Epidermal melanocyte (primary cell): ENCODE measurements at regions not wholly inside any gene's neighbourhood (a gene's known extent, or its start where the extent isn't known, plus 50 kb on each side); places are given as distances from the start of the nearest gene placed in this dataset.

Experiments
- DNase-seq: peaks from one replicate; pipeline ENCODE4 v3.0.0; 2011; ENCODE audit warnings: low spot score; ENCODE audit not compliant: insufficient read length

- no peak for DNase-seq
Measured at GRCh38 chr18:39648616-39649015, 2083.0 kb upstream of the CELF4 start.

DNA sequence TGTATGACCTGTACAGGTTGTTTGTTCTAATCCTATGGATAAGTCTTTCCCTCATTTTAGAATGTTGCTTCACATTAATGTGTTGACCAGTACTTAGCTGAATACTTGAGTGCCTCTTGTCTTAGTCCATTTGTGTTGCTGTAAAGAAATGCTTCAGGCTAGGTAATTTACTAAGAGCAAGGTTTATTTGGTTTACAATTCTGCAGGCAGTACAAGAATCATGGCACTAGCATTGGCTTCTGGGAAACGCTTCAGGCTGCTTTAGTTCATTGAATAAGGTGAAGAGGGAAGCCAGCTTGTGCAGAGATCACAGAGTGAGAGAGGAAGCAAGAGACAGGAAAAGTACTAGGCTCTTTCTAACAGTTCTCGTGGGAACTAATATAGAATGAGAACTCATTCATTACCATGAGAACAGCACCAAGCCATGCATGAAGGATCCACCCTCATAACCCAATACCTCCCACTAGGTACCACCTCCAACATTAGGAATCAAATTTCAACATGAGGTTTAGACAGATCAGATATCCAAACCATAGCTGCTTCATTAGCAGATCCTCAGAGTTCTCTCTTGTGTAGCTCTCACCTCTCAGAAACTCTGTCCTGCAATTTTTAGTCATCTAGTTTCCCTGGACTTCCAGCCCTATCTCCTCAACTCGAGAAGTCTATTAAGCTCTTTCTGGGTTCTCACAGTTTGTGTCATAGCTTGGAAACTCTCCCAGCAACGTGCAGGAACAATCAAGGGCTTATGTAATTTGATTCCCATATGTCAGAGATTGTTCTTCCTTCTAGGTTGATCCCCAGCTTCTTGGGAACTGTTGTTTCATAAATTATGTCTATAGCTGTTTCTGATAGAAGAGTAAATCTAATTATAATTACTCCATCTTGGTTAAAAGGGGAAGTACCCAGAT is 2082.3 kb upstream of the CELF4 start:
- no peak for DNase-seq

DNA sequence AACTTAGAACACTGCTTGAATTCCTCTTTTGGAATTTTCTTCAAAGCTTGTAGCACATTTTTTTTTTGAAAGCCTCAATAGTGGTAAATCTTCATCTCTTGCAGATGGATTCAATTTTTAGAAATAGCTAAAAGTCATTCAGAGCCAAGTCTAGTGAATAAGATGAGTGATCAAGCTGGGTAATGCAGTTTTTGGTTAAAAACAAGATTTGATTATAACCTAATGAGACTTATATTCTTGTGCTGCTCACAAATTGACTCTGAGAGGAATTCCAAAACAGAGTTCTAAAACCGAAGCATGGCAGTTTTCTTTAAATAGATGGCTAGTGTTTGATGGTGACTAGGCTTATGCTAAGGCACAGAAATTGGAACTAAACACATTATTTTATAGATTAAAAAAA is 2072.6 kb upstream of the CELF4 start:
- no peak for DNase-seq

- DNase-seq, result no peak
Measured at GRCh38 chr18:39636931-39637330, 2071.3 kb upstream of the CELF4 start.

GRCh38 chr18:39635966-39636365 is 2070.4 kb upstream of the CELF4 start:
- no peak for DNase-seq

GRCh38 chr18:39635192-39635591 is 2069.6 kb upstream of the CELF4 start:
- DNase-seq, result no peak

DNA sequence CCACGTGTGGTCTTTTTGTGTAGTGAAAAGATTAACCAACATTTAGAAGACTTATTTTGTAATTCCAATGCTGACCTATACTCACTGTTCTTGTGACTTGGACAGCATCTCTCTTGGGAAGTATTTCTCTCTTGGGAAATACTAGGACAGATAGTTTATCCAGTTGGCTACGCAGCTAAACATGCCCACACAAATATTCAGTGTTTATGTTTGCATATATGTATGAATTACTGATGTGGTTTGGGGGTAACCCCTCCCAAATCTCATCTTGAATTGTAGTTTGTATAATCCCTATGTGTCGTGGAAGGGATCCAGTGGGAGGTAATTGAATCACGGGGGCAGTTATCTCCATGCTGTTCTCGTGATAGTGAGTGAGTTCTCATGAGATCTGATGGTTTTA is 2062.3 kb upstream of the CELF4 start:
- DNase-seq, result no peak

- no peak for DNase-seq
Measured at GRCh38 chr18:39624961-39625360, 2059.4 kb upstream of the CELF4 start.

- DNase-seq, result no peak
Measured at GRCh38 chr18:39622431-39622830, 2056.8 kb upstream of the CELF4 start.

GRCh38 chr18:39620551-39621168 is 2055.1 kb upstream of the CELF4 start:
- no peak for DNase-seq

DNA sequence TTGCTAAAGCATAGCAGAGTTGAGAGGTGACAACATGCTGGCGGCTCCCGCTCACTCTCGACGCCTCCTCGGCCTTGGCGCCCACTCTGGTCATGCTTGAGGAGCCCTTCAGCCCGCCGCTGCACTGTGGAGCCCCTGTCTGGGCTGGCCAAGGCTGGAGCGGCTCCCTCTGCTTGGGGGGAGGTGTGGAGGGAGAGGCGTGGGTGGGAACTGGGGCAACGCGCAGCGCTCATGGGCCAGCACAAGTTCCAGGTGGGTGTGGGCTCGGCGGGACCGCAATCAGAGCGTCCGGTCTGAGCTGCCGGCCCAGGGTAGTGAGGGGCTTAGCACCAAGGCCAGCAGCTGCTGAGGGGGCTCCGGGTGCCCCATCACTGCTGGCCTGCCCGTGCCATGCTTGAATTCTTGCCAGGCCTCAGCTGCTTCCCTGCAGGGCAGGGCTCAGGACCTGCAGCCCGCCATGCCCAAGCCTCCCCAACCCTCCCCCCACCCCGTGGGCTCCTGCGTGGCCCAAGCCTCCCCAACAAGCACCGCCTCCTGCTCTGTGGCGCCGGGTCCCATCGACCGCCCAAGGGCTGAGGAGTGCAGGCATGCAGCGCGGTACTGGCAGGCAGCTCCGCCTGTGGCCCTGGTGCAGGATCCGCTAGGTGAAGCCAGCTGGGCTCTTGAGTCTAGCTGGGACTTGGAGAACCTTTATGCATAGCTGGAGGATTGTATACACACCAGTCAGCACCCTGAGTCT is 2052.8 kb upstream of the CELF4 start:
- no peak for DNase-seq

DNA sequence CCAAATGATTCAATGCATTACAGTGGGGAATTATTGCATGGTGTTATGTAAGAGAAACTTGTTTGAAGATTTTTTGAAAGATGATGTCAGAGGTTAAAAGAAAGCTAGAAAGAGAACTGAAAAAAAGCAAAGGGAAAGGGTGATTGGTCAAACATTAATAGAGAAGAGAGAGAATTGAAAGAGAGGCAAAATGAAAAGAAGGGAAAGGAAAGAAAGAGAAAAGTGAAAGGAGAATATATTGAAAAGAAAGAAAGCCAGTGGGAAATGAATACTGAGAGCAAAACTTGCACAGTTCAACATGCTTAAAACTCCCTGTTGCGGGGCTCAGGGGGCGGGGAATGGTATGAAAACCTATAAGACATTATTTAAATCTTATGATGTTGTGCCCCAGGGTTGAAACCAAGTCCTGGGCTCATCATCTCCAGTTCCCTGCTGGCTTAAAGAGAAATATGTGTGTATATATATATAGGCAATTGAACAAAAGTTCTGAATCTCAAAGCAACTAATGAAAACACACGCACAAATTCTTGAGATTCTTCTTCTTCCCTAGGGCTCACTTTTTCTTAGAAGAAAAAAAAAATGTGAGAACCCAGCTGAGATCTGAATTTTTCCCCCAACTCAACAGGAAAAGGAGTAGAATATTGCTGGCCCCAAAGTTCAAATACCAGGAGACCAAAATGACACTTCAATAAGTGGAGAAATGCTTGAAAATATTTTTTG is 2045.9 kb upstream of the CELF4 start:
- DNase-seq, result no peak

DNA sequence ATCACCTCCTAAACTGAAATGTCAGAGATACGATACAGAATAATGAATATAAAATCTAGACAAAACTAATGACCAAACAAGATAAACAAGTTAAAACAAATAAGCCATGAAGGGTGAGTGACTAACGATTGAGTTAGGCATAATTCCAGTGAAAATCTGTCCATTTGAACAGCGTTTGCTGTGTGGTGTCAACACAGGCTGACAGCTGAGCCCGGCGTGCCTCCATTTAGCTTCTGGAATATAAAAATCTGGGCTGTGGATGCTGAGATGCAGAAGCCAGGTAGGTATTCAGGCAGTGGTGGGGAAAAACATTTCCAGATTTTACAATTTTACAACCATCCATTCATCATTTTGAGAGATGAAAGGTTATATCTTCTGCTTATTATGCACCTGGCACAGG is 2041.4 kb upstream of the CELF4 start:
- no peak for DNase-seq

DNA sequence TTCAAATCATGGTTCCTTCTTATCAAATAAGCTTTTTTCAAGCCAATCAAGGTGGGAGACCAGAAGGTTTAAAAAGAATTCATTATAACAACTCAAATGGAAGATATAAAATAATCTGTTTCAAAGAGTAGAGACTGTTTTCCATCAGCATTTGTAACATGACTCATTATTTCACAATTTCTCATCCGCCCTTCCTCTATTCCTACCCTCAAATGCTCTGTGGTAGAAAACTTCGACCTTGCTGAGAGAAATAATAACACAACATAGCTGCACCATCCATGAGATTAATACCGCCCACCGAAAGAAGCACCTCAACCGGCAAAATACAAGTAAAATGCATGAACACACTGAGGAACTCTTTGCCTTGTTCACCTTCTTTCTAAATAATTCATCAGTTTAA is 2039.2 kb upstream of the CELF4 start:
- DNase-seq, result no peak

GRCh38 chr18:39602131-39602530 is 2036.5 kb upstream of the CELF4 start:
- DNase-seq, result no peak

GRCh38 chr18:39600894-39601293 is 2035.3 kb upstream of the CELF4 start:
- DNase-seq, result no peak

- DNase-seq, result no peak
Measured at GRCh38 chr18:39599251-39599650, 2033.7 kb upstream of the CELF4 start.

DNA sequence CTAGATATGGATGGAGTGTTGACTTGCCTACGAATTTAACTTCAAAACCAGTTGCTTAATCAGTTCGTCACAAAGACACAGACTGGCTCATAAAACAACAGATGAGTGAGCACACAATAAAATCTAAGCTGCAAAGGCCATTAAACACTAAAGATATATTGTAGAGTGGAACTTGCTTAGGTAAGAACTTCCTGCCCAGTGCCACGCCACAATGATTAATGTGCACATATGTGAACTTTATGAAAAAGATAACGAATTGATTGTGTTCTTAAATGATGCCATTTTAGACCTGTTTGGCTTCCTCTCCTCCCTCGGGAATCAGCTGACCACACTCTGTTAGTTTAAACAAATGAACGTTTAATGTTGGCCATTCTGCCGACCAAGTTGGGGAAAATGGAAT is 2031.3 kb upstream of the CELF4 start:
- DNase-seq, result no peak

GRCh38 chr18:39596221-39596620 is 2030.6 kb upstream of the CELF4 start:
- no peak for DNase-seq

- DNase-seq, result no peak
Measured at GRCh38 chr18:39594206-39594605, 2028.6 kb upstream of the CELF4 start.

DNA sequence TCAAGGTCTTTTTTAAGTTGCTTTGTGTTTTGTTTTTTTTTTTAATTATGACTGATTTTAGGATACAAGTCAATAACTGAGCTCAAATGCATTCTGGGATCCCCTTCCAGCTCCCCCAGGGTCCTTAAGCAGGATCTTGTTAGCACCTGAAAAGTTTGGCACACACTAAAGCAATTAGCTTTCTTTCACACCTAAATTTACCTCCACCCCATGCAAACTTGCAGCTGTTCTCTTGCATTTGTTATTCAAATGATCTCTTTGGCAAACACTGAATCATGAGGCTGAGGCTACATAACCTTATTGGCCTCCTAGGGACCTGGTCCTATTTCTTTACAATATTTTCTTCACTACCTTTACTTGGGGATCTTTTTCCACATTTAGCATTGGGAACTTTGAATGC is 2026.1 kb upstream of the CELF4 start:
- DNase-seq, result no peak

DNA sequence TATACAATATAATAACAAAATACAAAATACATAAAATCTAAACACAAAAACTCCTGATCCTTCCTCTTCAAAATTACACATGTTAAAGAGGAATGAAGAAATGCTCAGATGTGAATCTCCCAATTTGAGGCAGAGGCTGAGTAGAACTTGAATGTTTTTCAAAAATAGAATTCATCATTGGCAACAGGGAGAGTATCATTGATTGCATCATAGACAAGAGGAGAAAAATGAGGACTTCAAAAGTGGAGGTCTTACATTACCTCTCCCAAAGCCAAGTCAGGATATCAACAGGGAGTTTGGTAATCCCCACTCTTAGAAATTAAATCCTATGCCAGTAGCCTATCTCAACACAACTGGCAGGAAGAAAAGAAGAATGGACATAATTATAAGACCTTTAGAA is 2023.9 kb upstream of the CELF4 start:
- no peak for DNase-seq
